NCI-H510A (cell line): ENCODE measurements at regions not wholly inside any gene's neighbourhood (a gene's known extent, or its start where the extent isn't known, plus 50 kb on each side); places are given as distances from the start of the nearest gene placed in this dataset.
A peak's percentile ranks its signal among the peaks of the same experiment; 100 is the strongest.

ENCODE experiments used
- DNase-seq: peaks from one replicate; lab custom pipeline; 2025; lab: John Stamatoyannopoulos, UW

GRCh38 chr20:23205611-23206041 lies 119.5 kb upstream of the CD93 start:
- DNase-seq, result no peak

GRCh38 chr20:23205211-23205610 lies 119.1 kb upstream of the CD93 start:
- no peak for DNase-seq

- no peak for DNase-seq
Observed at GRCh38 chr20:23203951-23204730, 118.0 kb upstream of the CD93 start.

- DNase-seq, result no peak
Observed at GRCh38 chr20:23203310-23203709, 117.2 kb upstream of the CD93 start.

- DNase-seq, result no peak
Observed at GRCh38 chr20:23201658-23202057, 115.5 kb upstream of the CD93 start.

- peak; percentile 55 for DNase-seq
Observed at GRCh38 chr20:23200914-23201313, 114.8 kb upstream of the CD93 start.

- DNase-seq, result no peak
Observed at GRCh38 chr20:23200413-23200812, 114.3 kb upstream of the CD93 start.

- DNase-seq, result no peak
Observed at GRCh38 chr20:23199356-23199755, 113.2 kb upstream of the CD93 start.

- no peak for DNase-seq
Observed at GRCh38 chr20:23198815-23199214, 112.7 kb upstream of the CD93 start.

- DNase-seq, result no peak
Observed at GRCh38 chr20:23197836-23198235, 111.7 kb upstream of the CD93 start.

- DNase-seq, result no peak
Observed at GRCh38 chr20:23195636-23196035, 109.5 kb upstream of the CD93 start.

GRCh38 chr20:23193801-23194384 lies 107.8 kb upstream of the CD93 start:
- no peak for DNase-seq

GRCh38 chr20:23192469-23192868 lies 106.3 kb upstream of the CD93 start:
- DNase-seq, result no peak

- DNase-seq, result no peak
Observed at GRCh38 chr20:23190557-23190956, 104.4 kb upstream of the CD93 start.

GRCh38 chr20:23189854-23190253 lies 103.7 kb upstream of the CD93 start:
- DNase-seq, result no peak

GRCh38 chr20:23189341-23189740 lies 103.2 kb upstream of the CD93 start:
- no peak for DNase-seq

GRCh38 chr20:23188377-23189169 lies 102.4 kb upstream of the CD93 start:
- DNase-seq, result no peak

GRCh38 chr20:23187751-23188150 lies 101.6 kb upstream of the CD93 start:
- DNase-seq, result peak; percentile 53

GRCh38 chr20:23186808-23187207 lies 100.7 kb upstream of the CD93 start:
- no peak for DNase-seq

- DNase-seq, result no peak
Observed at GRCh38 chr20:23180451-23180921, 94.4 kb upstream of the CD93 start.

GRCh38 chr20:23179766-23180403 lies 93.8 kb upstream of the CD93 start:
- no peak for DNase-seq

GRCh38 chr20:23178806-23179205 lies 92.7 kb upstream of the CD93 start:
- no peak for DNase-seq
